IMR-90 (cell line): ENCODE measurements at regions not wholly inside any gene's neighbourhood (a gene's known extent, or its start where the extent isn't known, plus 50 kb on each side); places are given as distances from the start of the nearest gene placed in this dataset.

Experiments
- ATAC-seq: fragments of 200-7000 bp; cut with Tn5 transposase; 2 replicates; pipeline ENCODE4 v1.9.1; 2020; ENCODE audit warnings: low read depth, mild to moderate bottlenecking, moderate library complexity
- BruUV-seq: library from RNA; stranded (reverse); fragments of 400-500 nt; replicated peaks from 2 replicates; lab custom pipeline; 2021; lab: Mats Ljungman, UMichigan
- CTCF ChIA-PET: fragments of 300-600 bp; formaldehyde crosslinking; extraction: SDS; loops from one replicate; lab custom pipeline; 2021; ENCODE audit warnings: antibody characterized with exemption; lab: Yijun Ruan, JAX
- POLR2A ChIA-PET: fragments of 300-600 bp; sonication (Branson Sonifier 250); formaldehyde crosslinking; loops from one replicate; lab custom pipeline; 2022; ENCODE audit warnings: antibody characterized with exemption; ENCODE audit not compliant: unreplicated experiment; lab: Charles Lee
- DNase-seq: peaks from one replicate; pipeline ENCODE4 v3.0.0; 2013
- H2AFZ ChIP-seq: replicated peaks from 2 replicates; pipeline ENCODE3; 2013; ENCODE audit warnings: low read length, mild to moderate bottlenecking; ENCODE audit not compliant: poor library complexity
- H2AK5ac ChIP-seq: 2 replicates; pipeline ENCODE4 v1.6.1; 2013; ENCODE audit warnings: low read depth, low read length, inconsistent platforms
- H2AK9ac ChIP-seq: replicated peaks from 2 replicates; pipeline ENCODE3; 2013; ENCODE audit warnings: mild to moderate bottlenecking, low read depth, low read length, moderate library complexity; ENCODE audit not compliant: poor library complexity
- H2BK120ac ChIP-seq: 2 replicates; pipeline ENCODE4 v1.6.1; 2013; ENCODE audit warnings: low read depth, low read length, inconsistent platforms
- H2BK15ac ChIP-seq: 3 replicates; pipeline ENCODE4 v1.6.1; 2013; ENCODE audit warnings: low read depth, low read length, inconsistent platforms
- H2BK20ac ChIP-seq: 2 replicates; pipeline ENCODE4 v1.6.1; 2013; ENCODE audit warnings: low read depth, mild to moderate bottlenecking, inconsistent platforms, low read length, moderate library complexity
- H2BK5ac ChIP-seq: 2 replicates; pipeline ENCODE4 v1.6.1; 2013; ENCODE audit warnings: mild to moderate bottlenecking, low read depth, low read length, inconsistent platforms; ENCODE audit not compliant: poor library complexity, severe bottlenecking
- H3K14ac ChIP-seq: replicated peaks from 2 replicates; pipeline ENCODE4 v1.6.1; 2013; ENCODE audit warnings: low read depth, low read length, inconsistent platforms
- H3K18ac ChIP-seq: 2 replicates; pipeline ENCODE4 v1.6.1; 2013; ENCODE audit warnings: low read depth, low read length, control low read depth
- H3K23ac ChIP-seq: 2 replicates; pipeline ENCODE4 v1.6.1; 2013; ENCODE audit warnings: low read depth, low read length, inconsistent platforms
- H3K27ac ChIP-seq: 2 replicates; pipeline ENCODE4 v1.5.1; 2013; ENCODE audit warnings: mild to moderate bottlenecking, control low read depth, low read length; ENCODE audit not compliant: insufficient read depth
- H3K27me3 ChIP-seq: 2 replicates; pipeline ENCODE4 v1.6.1; 2013; ENCODE audit warnings: low read length; ENCODE audit not compliant: control insufficient read depth, insufficient read depth
- H3K36me3 ChIP-seq: 2 replicates; pipeline ENCODE4 v1.6.1; 2013; ENCODE audit warnings: low read length, mixed read lengths; ENCODE audit not compliant: control insufficient read depth, insufficient read depth
- H3K4ac ChIP-seq: 2 replicates; pipeline ENCODE4 v1.6.1; 2013; ENCODE audit warnings: low read depth, low read length, inconsistent platforms
- H3K4me1 ChIP-seq: 2 replicates; pipeline ENCODE4 v1.6.1; 2013; ENCODE audit warnings: low read length, mixed read lengths; ENCODE audit not compliant: control insufficient read depth, insufficient read depth
- H3K4me2 ChIP-seq: 2 replicates; pipeline ENCODE4 v1.6.1; 2013; ENCODE audit warnings: low read depth, mild to moderate bottlenecking, control low read depth, low read length, moderate library complexity
- H3K4me3 ChIP-seq: 2 replicates; pipeline ENCODE4 v1.5.1; 2013; ENCODE audit warnings: low read depth, mild to moderate bottlenecking, control low read depth, low read length, moderate library complexity; ENCODE audit not compliant: insufficient read depth
- H3K56ac ChIP-seq: 2 replicates; pipeline ENCODE4 v1.6.1; 2013; ENCODE audit warnings: low read length, inconsistent platforms; ENCODE audit not compliant: insufficient read depth; ENCODE audit errors: extremely low read depth
- H3K79me1 ChIP-seq, 2 experiments: 2 replicates each; pipeline ENCODE4 v1.6.1; 2013; ENCODE audit warnings: low read length in 2 of 2, inconsistent platforms in 1 of 2, low read depth in 1 of 2
- H3K9ac ChIP-seq: 2 replicates; pipeline ENCODE4 v1.6.1; 2013; ENCODE audit warnings: low read depth, low read length, control low read depth
- H3K9me1 ChIP-seq: 2 replicates; pipeline ENCODE4 v1.6.1; 2013; ENCODE audit warnings: low read length, inconsistent platforms; ENCODE audit not compliant: insufficient read depth
- H3K9me3 ChIP-seq: 2 replicates; pipeline ENCODE4 v1.6.1; 2013; ENCODE audit warnings: low read length; ENCODE audit not compliant: control insufficient read depth, insufficient read depth
- H4K20me1 ChIP-seq: 2 replicates; pipeline ENCODE4 v1.6.1; 2013; ENCODE audit warnings: low read length, inconsistent platforms; ENCODE audit not compliant: insufficient read depth
- H4K5ac ChIP-seq: 2 replicates; pipeline ENCODE4 v1.6.1; 2013; ENCODE audit warnings: mild to moderate bottlenecking, low read depth, low read length, control low read depth
- H4K8ac ChIP-seq, 2 experiments: 2 replicates each; pipeline ENCODE4 v1.6.1; 2013; ENCODE audit warnings: low read depth in 2 of 2, low read length in 2 of 2, control low read depth in 1 of 2, inconsistent platforms in 1 of 2
- H4K91ac ChIP-seq: 2 replicates; pipeline ENCODE4 v1.6.1; 2013; ENCODE audit warnings: low read depth, low read length, inconsistent platforms; ENCODE audit not compliant: insufficient read depth
- MAFK ChIP-seq: IDR thresholded peaks from 2 replicates; pipeline ENCODE4 v1.6.1; 2012; ENCODE audit warnings: low read depth, low read length, improper control_type of control experiment
- RCOR1 ChIP-seq: IDR thresholded peaks from 2 replicates; pipeline ENCODE4 v1.6.1; 2012; ENCODE audit warnings: mild to moderate bottlenecking, low read length, improper control_type of control experiment; ENCODE audit not compliant: insufficient replicate concordance
- RFX5 ChIP-seq: IDR thresholded peaks from 2 replicates; pipeline ENCODE4 v1.8.0; 2012; ENCODE audit warnings: low read depth, mild to moderate bottlenecking, low read length, moderate library complexity
- WGBS, 2 experiments: methylation state at CpG; one replicate each; pipeline versions ENCODE4 v1.1.5 to v1.1.7; 2013; ENCODE audit warnings: missing lambda C conversion rate in 2 of 2; ENCODE audit not compliant: insufficient read length in 1 of 2; ENCODE audit errors: extremely low coverage in 2 of 2; 5-methylcytosine and 5-hydroxymethylcytosine counted together
- dilution Hi-C: fragments of 300-500 bp; cut with HindIII; formaldehyde crosslinking; loops from one replicate; pipeline ENCODE4 v1.14.3; 2018; ENCODE audit warnings: low sequenced_read_pairs; ENCODE audit not compliant: unreplicated experiment
- in situ Hi-C: fragments of 300-500 bp; cut with MboI; formaldehyde crosslinking; loops from 3 replicates; pipeline ENCODE4 v1.14.3; 2019; ENCODE audit warnings: low sequenced_read_pairs, inconsistent platforms, mixed read lengths
- intact Hi-C: fragments of 100-400 bp; cut with micrococcal nuclease; formaldehyde crosslinking; loops from 2 replicates; pipeline ENCODE4 v1.10.0; 2022
- TF ChIP-seq, protein P1 (sequence below): fragments of 150-350 bp; IDR thresholded peaks from 2 replicates; pipeline ENCODE4 v1.6.1; 2017; ENCODE audit warnings: mild to moderate bottlenecking, antibody characterized with exemption, low read length, low read depth

DNA sequence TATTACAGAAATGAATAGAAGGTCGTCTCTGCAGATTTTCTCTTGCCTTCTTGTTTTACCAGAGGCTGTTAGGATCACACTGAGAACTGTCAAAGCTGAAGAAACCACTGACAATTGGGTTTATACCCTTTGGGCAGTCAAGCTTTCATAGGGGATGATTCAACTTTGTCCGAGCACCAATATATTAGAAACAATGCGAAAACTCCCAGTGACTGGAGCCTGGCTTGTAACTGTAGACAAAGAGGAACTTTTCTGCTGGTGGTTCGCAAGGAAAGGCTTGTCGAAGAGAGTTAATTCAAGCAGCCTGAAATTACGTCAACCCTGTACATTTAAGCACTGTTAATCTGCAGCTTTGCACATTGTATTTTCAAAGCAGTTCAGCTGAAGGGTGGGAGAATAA lies 193.2 kb upstream of the ZNF385D start:
- no peak for DNase-seq
- dilution Hi-C loops (no loop called here), in situ Hi-C loops (no loop called here), intact Hi-C loops (no loop called here)
- Histone ChIP-seq H4K91ac (no peak overlapping the region), H3K18ac (no peak overlapping the region), H2BK5ac (no peak overlapping the region), H3K4me1 (no peaks in the 10 kb centered on the region), H4K5ac (no peak overlapping the region), H3K4ac (no peak overlapping the region), H2BK15ac (no peak overlapping the region), H4K8ac (no peak overlapping the region), H2BK120ac (no peak overlapping the region), H3K9me1 (no peaks in the 10 kb centered on the region), H3K79me1 (no peaks in the 10 kb centered on the region), H3K23ac (no peak overlapping the region), H3K9me3 (no peaks in the 10 kb centered on the region), H3K27ac (no peak overlapping the region), H2BK20ac (no peak overlapping the region), H3K9ac (no peak overlapping the region), H4K20me1 (no peaks in the 10 kb centered on the region), H3K4me2 (no peak overlapping the region), H3K36me3 (no peaks in the 10 kb centered on the region), H2AFZ (no peak overlapping the region), H3K14ac (no peak overlapping the region), H2AK9ac (no peak overlapping the region), H3K56ac (no peak overlapping the region), H2AK5ac (no peak overlapping the region), H3K27me3 (no peaks in the 10 kb centered on the region), H3K4me3 (no peak overlapping the region)
- ATAC-seq, result no peak
- WGBS, 2 experiments, result no CpG with 5 or more reads among the region's 6 CpGs
- CTCF ChIA-PET, result no interaction called here
- POLR2A ChIA-PET, result no interaction called here
- TF ChIP-seq, protein P1, sequence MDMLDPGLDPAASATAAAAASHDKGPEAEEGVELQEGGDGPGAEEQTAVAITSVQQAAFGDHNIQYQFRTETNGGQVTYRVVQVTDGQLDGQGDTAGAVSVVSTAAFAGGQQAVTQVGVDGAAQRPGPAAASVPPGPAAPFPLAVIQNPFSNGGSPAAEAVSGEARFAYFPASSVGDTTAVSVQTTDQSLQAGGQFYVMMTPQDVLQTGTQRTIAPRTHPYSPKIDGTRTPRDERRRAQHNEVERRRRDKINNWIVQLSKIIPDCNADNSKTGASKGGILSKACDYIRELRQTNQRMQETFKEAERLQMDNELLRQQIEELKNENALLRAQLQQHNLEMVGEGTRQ, result no peak
- TF ChIP-seq RFX5 (no peak), RCOR1 (no peak), MAFK (no peak)
- BruUV-seq, result no TSS peak
